ENCODE measurements at regions not wholly inside any gene's neighbourhood (a gene's known extent, or its start where the extent isn't known, plus 50 kb on each side); places are given as distances from the start of the nearest gene placed in this dataset.

GRCh38 chr13:74683411-74683810, 549.2 kb upstream of the KLF12 start:
- H3K36me3 ChIP-seq = no peaks in the 10 kb centered on the region
- DNase-seq = no peak
- no peaks in the 10 kb centered on the region for H3K9me3 ChIP-seq
- no peaks in the 10 kb centered on the region for H3K27me3 ChIP-seq
- in situ Hi-C loops (cut with MboI; ENCODE audit: low pct_ligation_motif_present in 1 of 4, low pct_unique_long_range_greater_than_20kb in 1 of 4, low sequenced_read_pairs in 3 of 4) (no loop called here), intact Hi-C loops (cut with DNase I; ENCODE audit: low total_unique reads) (no loop called here)
- no peaks in the 10 kb centered on the region for H3K4me1 ChIP-seq
- 97 to 100% methylated on average over 1 of the region's 1 CpG for WGBS, 2 donors (ENCODE audit: low coverage in 1 of 2)
- no peak overlapping the region for H3K27ac ChIP-seq
- H3K4me3 ChIP-seq = no peak overlapping the region
- TF ChIP-seq POLR2A (IDR thresholded peaks at IDR 0.05) (no peak), EP300 (IDR thresholded peaks at IDR 0.05; ENCODE audit: low read depth) (no peak), POLR2AphosphoS5 (IDR thresholded peaks at IDR 0.05) (no peak)
- TF ChIP-seq, protein P1, sequence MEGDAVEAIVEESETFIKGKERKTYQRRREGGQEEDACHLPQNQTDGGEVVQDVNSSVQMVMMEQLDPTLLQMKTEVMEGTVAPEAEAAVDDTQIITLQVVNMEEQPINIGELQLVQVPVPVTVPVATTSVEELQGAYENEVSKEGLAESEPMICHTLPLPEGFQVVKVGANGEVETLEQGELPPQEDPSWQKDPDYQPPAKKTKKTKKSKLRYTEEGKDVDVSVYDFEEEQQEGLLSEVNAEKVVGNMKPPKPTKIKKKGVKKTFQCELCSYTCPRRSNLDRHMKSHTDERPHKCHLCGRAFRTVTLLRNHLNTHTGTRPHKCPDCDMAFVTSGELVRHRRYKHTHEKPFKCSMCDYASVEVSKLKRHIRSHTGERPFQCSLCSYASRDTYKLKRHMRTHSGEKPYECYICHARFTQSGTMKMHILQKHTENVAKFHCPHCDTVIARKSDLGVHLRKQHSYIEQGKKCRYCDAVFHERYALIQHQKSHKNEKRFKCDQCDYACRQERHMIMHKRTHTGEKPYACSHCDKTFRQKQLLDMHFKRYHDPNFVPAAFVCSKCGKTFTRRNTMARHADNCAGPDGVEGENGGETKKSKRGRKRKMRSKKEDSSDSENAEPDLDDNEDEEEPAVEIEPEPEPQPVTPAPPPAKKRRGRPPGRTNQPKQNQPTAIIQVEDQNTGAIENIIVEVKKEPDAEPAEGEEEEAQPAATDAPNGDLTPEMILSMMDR (IDR thresholded peaks at IDR 0.05) = no peak

GRCh38 chr13:74682746-74683145, 548.5 kb upstream of the KLF12 start:
- Histone ChIP-seq H3K9me3 (no peaks in the 10 kb centered on the region), H3K4me3 (no peak overlapping the region), H3K4me1 (no peaks in the 10 kb centered on the region), H3K27me3 (no peaks in the 10 kb centered on the region), H3K36me3 (no peaks in the 10 kb centered on the region), H3K27ac (no peak overlapping the region)
- TF ChIP-seq, protein P1 (IDR thresholded peaks at IDR 0.05) = no peak
- TF ChIP-seq POLR2A (IDR thresholded peaks at IDR 0.05) = no peak
- DNase-seq = no peak
- in situ Hi-C loops (cut with MboI; ENCODE audit: low pct_ligation_motif_present in 1 of 4, low pct_unique_long_range_greater_than_20kb in 1 of 4, low sequenced_read_pairs in 3 of 4) (no loop called here), intact Hi-C loops (cut with DNase I; ENCODE audit: low total_unique reads) (no loop called here)
- WGBS, 2 donors (ENCODE audit: low coverage in 1 of 2) = 85 to 100% methylated on average over 1 of the region's 1 CpG

GRCh38 chr13:74681891-74682290, 547.7 kb upstream of the KLF12 start:
- no peak overlapping the region for H3K4me3 ChIP-seq
- in situ Hi-C loops (cut with MboI; ENCODE audit: low pct_ligation_motif_present in 1 of 4, low pct_unique_long_range_greater_than_20kb in 1 of 4, low sequenced_read_pairs in 3 of 4) (no loop called here), intact Hi-C loops (cut with DNase I; ENCODE audit: low total_unique reads) (no loop called here)

GRCh38 chr13:74678308-74678965, 544.2 kb upstream of the KLF12 start:
- 33 to 75% methylated on average over 1 of the region's 1 CpG for WGBS, 2 donors (ENCODE audit: low coverage in 1 of 2)
- Histone ChIP-seq H3K36me3 (no peaks in the 10 kb centered on the region), H3K4me3 (no peak overlapping the region), H3K9me3 (no peaks in the 10 kb centered on the region), H3K27me3 (no peaks in the 10 kb centered on the region), H3K27ac (no peak overlapping the region), H3K4me1 (no peaks in the 10 kb centered on the region)
- TF ChIP-seq POLR2AphosphoS5 (IDR thresholded peaks at IDR 0.05) (no peak), EP300 (IDR thresholded peaks at IDR 0.05; ENCODE audit: low read depth) (no peak), POLR2A (IDR thresholded peaks at IDR 0.05) (no peak)
- TF ChIP-seq, protein P1 (IDR thresholded peaks at IDR 0.05) = no peak
- intact Hi-C loops (cut with DNase I; ENCODE audit: low total_unique reads) (no loop called here), in situ Hi-C loops (cut with MboI; ENCODE audit: low pct_ligation_motif_present in 1 of 4, low pct_unique_long_range_greater_than_20kb in 1 of 4, low sequenced_read_pairs in 3 of 4) (no loop called here)
- no peak for DNase-seq

More at GRCh38 chr13:74681891-74682290, 547.7 kb upstream of the KLF12 start:
- Histone ChIP-seq H3K27me3 (no peaks in the 10 kb centered on the region), H3K9me3 (no peaks in the 10 kb centered on the region), H3K36me3 (no peaks in the 10 kb centered on the region), H3K4me1 (no peaks in the 10 kb centered on the region), H3K27ac (no peak overlapping the region)
- WGBS, 2 donors (ENCODE audit: low coverage in 1 of 2) = 61 to 79% methylated on average over 2 to 3 of the region's 3 CpGs
- DNase-seq = no peak
- no peak for TF ChIP-seq EP300 (IDR thresholded peaks at IDR 0.05; ENCODE audit: low read depth)
- TF ChIP-seq POLR2AphosphoS5 (IDR thresholded peaks at IDR 0.05) = no peak
- TF ChIP-seq, protein P1 (IDR thresholded peaks at IDR 0.05) = no peak
- no peak for TF ChIP-seq POLR2A (IDR thresholded peaks at IDR 0.05)
